Neural cell (in vitro differentiated cells): ENCODE measurements at regions not wholly inside any gene's neighbourhood (a gene's known extent, or its start where the extent isn't known, plus 50 kb on each side); places are given as distances from the start of the nearest gene placed in this dataset.

Source experiments
- CTCF ChIP-seq: fragments of 450-650 bp; IDR thresholded peaks from 2 replicates; pipeline ENCODE4 v1.5.1; 2014; ENCODE audit warnings: antibody characterized with exemption, mild to moderate bottlenecking, moderate library complexity; ENCODE audit not compliant: poor library complexity, severe bottlenecking
- EP300 ChIP-seq: fragments of 450-650 bp; conservative IDR thresholded peaks from 2 replicates; pipeline ENCODE4 v1.6.1; 2014; ENCODE audit warnings: antibody characterized with exemption, mild to moderate bottlenecking, moderate library complexity; ENCODE audit not compliant: poor library complexity, severe bottlenecking
- MXI1 ChIP-seq: fragments of 450-650 bp; conservative IDR thresholded peaks from 2 replicates; pipeline ENCODE4 v1.6.1; 2014; ENCODE audit warnings: antibody characterized with exemption, mild to moderate bottlenecking; ENCODE audit not compliant: poor library complexity, severe bottlenecking
- POLR2AphosphoS5 ChIP-seq: IDR thresholded peaks from 2 replicates; pipeline ENCODE4 v1.6.1; 2012
- SMC3 ChIP-seq: fragments of 450-650 bp; conservative IDR thresholded peaks from 2 replicates; pipeline ENCODE4 v1.6.1; 2014; ENCODE audit warnings: antibody characterized with exemption, mild to moderate bottlenecking, moderate library complexity; ENCODE audit not compliant: poor library complexity
- TAF1 ChIP-seq: IDR thresholded peaks from 2 replicates; pipeline ENCODE4 v1.6.1; 2012; ENCODE audit warnings: low read depth

- TF ChIP-seq POLR2AphosphoS5 (no peak), CTCF (no peak), TAF1 (no peak), EP300 (no peak), SMC3 (no peak), MXI1 (no peak)
Measured at GRCh38 chr4:138413273-138413672, 171.1 kb upstream of the SLC7A11 start.
